ENCODE measurements at regions not wholly inside any gene's neighbourhood (a gene's known extent, or its start where the extent isn't known, plus 50 kb on each side); places are given as distances from the start of the nearest gene placed in this dataset.

GRCh38 chr5:136805466-136805865 lies 440.1 kb upstream of the TRPC7 start:
- no peaks in the 10 kb centered on the region for H3K27me3 Mint-ChIP-seq
- no peak overlapping the region for H3K27ac Mint-ChIP-seq
- ChIA-PET CTCF (no interaction called here), POLR2A (no interaction called here)
- DNase-seq: no peak
- no peak overlapping the region for H3K4me3 Mint-ChIP-seq
- H3K4me1 Mint-ChIP-seq (ENCODE audit: low read depth): no peaks in the 10 kb centered on the region
- intact Hi-C loops (cut with micrococcal nuclease): no loop called here
- no peaks in the 10 kb centered on the region for H3K36me3 Mint-ChIP-seq
- no peaks in the 10 kb centered on the region for H3K9me3 Mint-ChIP-seq

GRCh38 chr5:136802383-136802782 lies 437.0 kb upstream of the TRPC7 start:
- H3K4me3 Mint-ChIP-seq: no peak overlapping the region
- DNase-seq: no peak
- no peaks in the 10 kb centered on the region for H3K36me3 Mint-ChIP-seq
- H3K27me3 Mint-ChIP-seq: no peaks in the 10 kb centered on the region
- ChIA-PET POLR2A (no interaction called here), CTCF (no interaction called here)
- H3K4me1 Mint-ChIP-seq (ENCODE audit: low read depth): no peaks in the 10 kb centered on the region
- H3K9me3 Mint-ChIP-seq: no peaks in the 10 kb centered on the region
- intact Hi-C loops (cut with micrococcal nuclease): no loop called here
- no peak overlapping the region for H3K27ac Mint-ChIP-seq

- CTCF ChIA-PET: no interaction called here
- H3K9me3 Mint-ChIP-seq: no peaks in the 10 kb centered on the region
These were observed 434.5 kb upstream of the TRPC7 start for GRCh38 chr5:136799806-136800372.

GRCh38 chr5:136793300-136793699 lies 428.0 kb upstream of the TRPC7 start:
- ChIA-PET POLR2A (no interaction called here), CTCF (no interaction called here)
- Mint-ChIP-seq H3K27ac (no peak overlapping the region), H3K9me3 (no peaks in the 10 kb centered on the region), H3K36me3 (no peaks in the 10 kb centered on the region), H3K4me1 (ENCODE audit: low read depth) (no peaks in the 10 kb centered on the region), H3K4me3 (no peak overlapping the region), H3K27me3 (no peaks in the 10 kb centered on the region)
- intact Hi-C loops (cut with micrococcal nuclease): no loop called here
- no peak for DNase-seq

More at GRCh38 chr5:136799806-136800372, 434.5 kb upstream of the TRPC7 start:
- no peak for DNase-seq
- H3K4me1 Mint-ChIP-seq (ENCODE audit: low read depth): no peaks in the 10 kb centered on the region
- POLR2A ChIA-PET: no interaction called here
- intact Hi-C loops (cut with micrococcal nuclease): no loop called here
- no peaks in the 10 kb centered on the region for H3K27me3 Mint-ChIP-seq
- no peaks in the 10 kb centered on the region for H3K36me3 Mint-ChIP-seq
- H3K27ac Mint-ChIP-seq: no peak overlapping the region
- no peak overlapping the region for H3K4me3 Mint-ChIP-seq

GRCh38 chr5:136781464-136781863 lies 416.1 kb upstream of the TRPC7 start:
- ChIA-PET POLR2A (no interaction called here), CTCF (no interaction called here)
- H3K36me3 Mint-ChIP-seq: no peaks in the 10 kb centered on the region
- no peaks in the 10 kb centered on the region for H3K9me3 Mint-ChIP-seq
- no peaks in the 10 kb centered on the region for H3K27me3 Mint-ChIP-seq
- no peaks in the 10 kb centered on the region for H3K4me1 Mint-ChIP-seq (ENCODE audit: low read depth)
- H3K4me3 Mint-ChIP-seq: no peak overlapping the region
- no peak for DNase-seq
- intact Hi-C loops (cut with micrococcal nuclease): no loop called here
- no peak overlapping the region for H3K27ac Mint-ChIP-seq

GRCh38 chr5:136780518-136780917 lies 415.2 kb upstream of the TRPC7 start:
- DNase-seq: no peak
- Mint-ChIP-seq H3K27me3 (no peaks in the 10 kb centered on the region), H3K4me3 (no peak overlapping the region), H3K4me1 (ENCODE audit: low read depth) (no peaks in the 10 kb centered on the region), H3K9me3 (no peaks in the 10 kb centered on the region), H3K27ac (no peak overlapping the region), H3K36me3 (no peaks in the 10 kb centered on the region)
- CTCF ChIA-PET: no interaction called here
- POLR2A ChIA-PET: no interaction called here
- intact Hi-C loops (cut with micrococcal nuclease): no loop called here

- no peak overlapping the region for H3K4me3 Mint-ChIP-seq
- intact Hi-C loops (cut with micrococcal nuclease): loop anchor here (10.0 kb wide), 1 partner anchor 531 kb away; no protein-coding TSS in a partner anchor
These were observed 410.9 kb upstream of the TRPC7 start for GRCh38 chr5:136776022-136776927.

GRCh38 chr5:136772491-136772890 lies 407.1 kb upstream of the TRPC7 start:
- H3K4me1 Mint-ChIP-seq (ENCODE audit: low read depth): no peaks in the 10 kb centered on the region
- no peaks in the 10 kb centered on the region for H3K27me3 Mint-ChIP-seq
- H3K36me3 Mint-ChIP-seq: no peaks in the 10 kb centered on the region
- DNase-seq: no peak
- H3K4me3 Mint-ChIP-seq: no peak overlapping the region
- ChIA-PET CTCF (no interaction called here), POLR2A (no interaction called here)
- intact Hi-C loops (cut with micrococcal nuclease): loop anchor here (10.0 kb wide), 1 partner anchor 528 kb away; no protein-coding TSS in a partner anchor
- no peaks in the 10 kb centered on the region for H3K9me3 Mint-ChIP-seq
- no peak overlapping the region for H3K27ac Mint-ChIP-seq

More at GRCh38 chr5:136776022-136776927, 410.9 kb upstream of the TRPC7 start:
- CTCF ChIA-PET: no interaction called here
- Mint-ChIP-seq H3K27ac (no peak overlapping the region), H3K36me3 (no peaks in the 10 kb centered on the region), H3K9me3 (no peaks in the 10 kb centered on the region), H3K4me1 (ENCODE audit: low read depth) (no peaks in the 10 kb centered on the region), H3K27me3 (no peaks in the 10 kb centered on the region)
- POLR2A ChIA-PET: no interaction called here
- no peak for DNase-seq

- no peaks in the 10 kb centered on the region for H3K36me3 Mint-ChIP-seq
- intact Hi-C loops (cut with micrococcal nuclease): loop anchor here (10.0 kb wide), 1 partner anchor 525 kb away; no protein-coding TSS in a partner anchor
- POLR2A ChIA-PET: no interaction called here
These were observed 404.7 kb upstream of the TRPC7 start for GRCh38 chr5:136769900-136770684.

GRCh38 chr5:136769093-136769492 lies 403.7 kb upstream of the TRPC7 start:
- no peak for DNase-seq
- no peak overlapping the region for H3K27ac Mint-ChIP-seq
- no peaks in the 10 kb centered on the region for H3K4me1 Mint-ChIP-seq (ENCODE audit: low read depth)
- intact Hi-C loops (cut with micrococcal nuclease): no loop called here
- H3K4me3 Mint-ChIP-seq: no peak overlapping the region
- no peaks in the 10 kb centered on the region for H3K9me3 Mint-ChIP-seq
- POLR2A ChIA-PET: no interaction called here
- CTCF ChIA-PET: no interaction called here
- no peaks in the 10 kb centered on the region for H3K27me3 Mint-ChIP-seq
- H3K36me3 Mint-ChIP-seq: no peaks in the 10 kb centered on the region

More at GRCh38 chr5:136769900-136770684, 404.7 kb upstream of the TRPC7 start:
- Mint-ChIP-seq H3K27ac (no peak overlapping the region), H3K27me3 (no peaks in the 10 kb centered on the region), H3K4me1 (ENCODE audit: low read depth) (no peaks in the 10 kb centered on the region), H3K4me3 (no peak overlapping the region), H3K9me3 (no peaks in the 10 kb centered on the region)
- peak; percentile 45 for DNase-seq
- CTCF ChIA-PET: interaction anchor here (1.0 kb wide), 1 partner anchor 521 kb away, joined by 4 read pairs; no protein-coding TSS in a partner anchor

GRCh38 chr5:136768457-136768856 lies 403.1 kb upstream of the TRPC7 start:
- no peaks in the 10 kb centered on the region for H3K27me3 Mint-ChIP-seq
- CTCF ChIA-PET: no interaction called here
- DNase-seq: no peak
- intact Hi-C loops (cut with micrococcal nuclease): no loop called here
- POLR2A ChIA-PET: no interaction called here
- H3K4me3 Mint-ChIP-seq: no peak overlapping the region
- no peak overlapping the region for H3K27ac Mint-ChIP-seq
- H3K4me1 Mint-ChIP-seq (ENCODE audit: low read depth): no peaks in the 10 kb centered on the region
- no peaks in the 10 kb centered on the region for H3K36me3 Mint-ChIP-seq
- no peaks in the 10 kb centered on the region for H3K9me3 Mint-ChIP-seq

GRCh38 chr5:136766456-136766855 lies 401.1 kb upstream of the TRPC7 start:
- Mint-ChIP-seq H3K27ac (no peak overlapping the region), H3K27me3 (no peaks in the 10 kb centered on the region), H3K9me3 (no peaks in the 10 kb centered on the region), H3K4me1 (ENCODE audit: low read depth) (no peaks in the 10 kb centered on the region), H3K4me3 (no peak overlapping the region), H3K36me3 (no peaks in the 10 kb centered on the region)
- CTCF ChIA-PET: no interaction called here
- intact Hi-C loops (cut with micrococcal nuclease): no loop called here
- DNase-seq: no peak
- POLR2A ChIA-PET: no interaction called here
